PC-3 (cell line): ENCODE measurements at regions not wholly inside any gene's neighbourhood (a gene's known extent, or its start where the extent isn't known, plus 50 kb on each side); places are given as distances from the start of the nearest gene placed in this dataset.

Experiments
- ATAC-seq: fragments of 200-7000 bp; cut with Tn5 transposase; 2 replicates; pipeline ENCODE4 v1.9.1; 2020; ENCODE audit warnings: mild to moderate bottlenecking, moderate library complexity
- BruUV-seq: library from RNA; stranded (reverse); fragments of 400-500 nt; replicated peaks from 2 replicates; lab custom pipeline; 2021; lab: Mats Ljungman, UMichigan
- CTCF ChIA-PET: fragments of 300-600 bp; sonication (Branson Sonifier 250); formaldehyde crosslinking; loops from one replicate; lab custom pipeline; 2022; ENCODE audit warnings: antibody characterized with exemption; lab: Charles Lee
- POLR2A ChIA-PET: fragments of 300-600 bp; sonication (Branson Sonifier 250); formaldehyde crosslinking; loops from one replicate; lab custom pipeline; 2022; ENCODE audit warnings: antibody characterized with exemption; ENCODE audit not compliant: unreplicated experiment; lab: Charles Lee
- DNase-seq: peaks from one replicate; pipeline ENCODE4 v3.0.0-alpha.2; 2015
- H2AFZ ChIP-seq: fragments of 300-600 bp; sonication (generic); 2 replicates; pipeline ENCODE4 v1.6.0; 2016; ENCODE audit warnings: antibody characterized with exemption, low read length
- H3F3A ChIP-seq: fragments of 300-600 bp; sonication (generic); one replicate; pipeline ENCODE4 v1.6.0; 2017; ENCODE audit warnings: antibody characterized with exemption, low read length, control low read depth, mild to moderate bottlenecking; ENCODE audit not compliant: unreplicated experiment
- H3K27ac ChIP-seq: fragments of 300-600 bp; sonication (generic); 2 replicates; pipeline ENCODE4 v1.5.1; 2016; ENCODE audit warnings: mild to moderate bottlenecking, low read length
- H3K27me3 ChIP-seq: fragments of 300-600 bp; sonication (generic); 2 replicates; pipeline ENCODE4 v1.6.1; 2016; ENCODE audit warnings: low read length, mixed read lengths
- H3K36me3 ChIP-seq: fragments of 300-600 bp; sonication (generic); 2 replicates; pipeline ENCODE4 v1.6.1; 2016; ENCODE audit warnings: low read depth, mixed run types, low read length, mixed read lengths
- H3K4me1 ChIP-seq: fragments of 300-600 bp; sonication (generic); 2 replicates; pipeline ENCODE4 v1.5.1; 2016; ENCODE audit warnings: low read length; ENCODE audit not compliant: insufficient read depth
- H3K4me2 ChIP-seq: fragments of 300-600 bp; sonication (generic); 2 replicates; pipeline ENCODE4 v1.6.0; 2016; ENCODE audit warnings: low read length
- H3K4me3 ChIP-seq: fragments of 300-600 bp; sonication (generic); 2 replicates; pipeline ENCODE4 v1.5.1; 2016; ENCODE audit warnings: mild to moderate bottlenecking, low read length, mixed read lengths
- H3K79me2 ChIP-seq: fragments of 300-600 bp; sonication (generic); 2 replicates; pipeline ENCODE4 v1.6.1; 2017; ENCODE audit warnings: low read length, mixed read lengths
- H3K9ac ChIP-seq: fragments of 300-600 bp; sonication (generic); 2 replicates; pipeline ENCODE4 v1.6.0; 2016; ENCODE audit warnings: mild to moderate bottlenecking, low read length
- H3K9me2 ChIP-seq: fragments of 300-600 bp; sonication (generic); replicated peaks from 2 replicates; pipeline ENCODE4 v1.6.1; 2016; ENCODE audit warnings: mixed run types, low read length, mixed read lengths
- H3K9me3 ChIP-seq: fragments of 300-600 bp; sonication (generic); 2 replicates; pipeline ENCODE4 v1.6.1; 2016; ENCODE audit warnings: low read length, mixed read lengths
- H4K20me1 ChIP-seq: fragments of 300-600 bp; sonication (generic); 2 replicates; pipeline ENCODE4 v1.6.1; 2016; ENCODE audit warnings: low read length, mixed read lengths
- EZH2 ChIP-seq: fragments of 300-600 bp; sonication (generic); IDR thresholded peaks from one replicate; pipeline ENCODE4 v1.6.1; 2017; ENCODE audit warnings: antibody characterized with exemption, mild to moderate bottlenecking, low read length; ENCODE audit not compliant: unreplicated experiment
- EZH2phosphoT487 ChIP-seq: fragments of 300-600 bp; sonication (generic); IDR thresholded peaks from 2 replicates; pipeline ENCODE4 v1.6.1; 2018; ENCODE audit warnings: mild to moderate bottlenecking, antibody characterized with exemption, low read length, borderline replicate concordance
- intact Hi-C: fragments of 100-400 bp; cut with micrococcal nuclease; formaldehyde crosslinking; loops from 2 replicates; pipeline ENCODE4 v1.9.0; 2023
- TF ChIP-seq, protein P1 (sequence below): fragments of 300-600 bp; sonication (generic); conservative IDR thresholded peaks from 2 replicates; pipeline ENCODE4 v1.5.1; 2017; ENCODE audit warnings: antibody characterized with exemption, low read depth, mild to moderate bottlenecking, low read length

DNA sequence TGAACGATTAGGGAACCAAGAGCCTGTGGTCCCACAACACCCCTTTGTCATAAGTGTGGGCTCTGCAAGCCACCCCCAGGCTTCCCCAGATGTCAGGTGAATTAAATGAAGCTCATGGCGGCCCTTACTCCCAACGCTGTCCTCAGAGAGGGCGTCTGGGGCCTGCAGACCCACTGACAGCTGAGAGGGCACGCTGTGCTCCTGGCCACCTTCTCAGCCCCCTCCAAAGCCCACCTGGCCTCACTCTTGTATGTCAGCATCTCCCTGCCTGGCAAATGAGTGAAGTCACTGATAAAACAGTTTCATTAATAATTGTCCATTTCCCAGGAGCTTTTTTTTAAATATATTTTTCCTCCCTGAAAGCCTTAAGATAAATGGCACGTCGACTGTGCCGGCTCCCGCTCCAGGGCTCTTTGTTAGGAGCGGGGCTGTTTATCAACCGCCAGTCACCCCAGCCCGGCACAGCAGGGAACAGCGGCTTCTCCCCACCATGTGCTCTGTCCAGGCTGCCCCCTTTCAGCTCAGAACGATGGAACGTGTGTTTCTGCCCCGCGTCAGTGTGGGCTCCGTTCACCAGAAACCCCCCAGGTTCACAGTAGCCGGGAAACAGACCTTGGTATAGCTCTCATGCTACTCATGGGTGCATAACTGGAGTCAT is 94.7 kb upstream of the SFSWAP start:
- BruUV-seq = no TSS peak
- H3K36me3 ChIP-seq = no peaks in the 10 kb centered on the region
- ATAC-seq = no peak

DNA sequence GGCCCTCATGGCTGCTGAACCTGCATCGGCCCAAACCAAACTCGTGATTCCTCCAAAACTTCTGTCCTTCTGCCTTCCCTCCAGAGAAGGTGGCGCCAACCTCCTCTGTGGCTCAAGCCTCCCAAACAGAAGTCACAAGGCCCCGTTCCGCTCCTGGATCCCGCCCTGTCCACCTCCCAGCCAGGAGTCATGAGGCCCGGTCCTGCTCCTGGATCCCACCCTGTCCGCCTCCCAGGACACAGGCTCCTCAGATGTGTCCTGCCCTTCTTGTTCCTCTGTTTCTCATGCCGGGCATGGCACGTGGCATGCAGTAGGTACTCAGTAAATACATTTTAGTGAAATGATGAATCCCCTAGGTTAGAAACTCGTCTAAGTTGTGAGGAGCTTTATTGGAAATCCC is 94.2 kb upstream of the SFSWAP start:
- no peak for ATAC-seq
- no peak for TF ChIP-seq EZH2
- TF ChIP-seq EZH2phosphoT487 = no peak
- TF ChIP-seq, protein P1, sequence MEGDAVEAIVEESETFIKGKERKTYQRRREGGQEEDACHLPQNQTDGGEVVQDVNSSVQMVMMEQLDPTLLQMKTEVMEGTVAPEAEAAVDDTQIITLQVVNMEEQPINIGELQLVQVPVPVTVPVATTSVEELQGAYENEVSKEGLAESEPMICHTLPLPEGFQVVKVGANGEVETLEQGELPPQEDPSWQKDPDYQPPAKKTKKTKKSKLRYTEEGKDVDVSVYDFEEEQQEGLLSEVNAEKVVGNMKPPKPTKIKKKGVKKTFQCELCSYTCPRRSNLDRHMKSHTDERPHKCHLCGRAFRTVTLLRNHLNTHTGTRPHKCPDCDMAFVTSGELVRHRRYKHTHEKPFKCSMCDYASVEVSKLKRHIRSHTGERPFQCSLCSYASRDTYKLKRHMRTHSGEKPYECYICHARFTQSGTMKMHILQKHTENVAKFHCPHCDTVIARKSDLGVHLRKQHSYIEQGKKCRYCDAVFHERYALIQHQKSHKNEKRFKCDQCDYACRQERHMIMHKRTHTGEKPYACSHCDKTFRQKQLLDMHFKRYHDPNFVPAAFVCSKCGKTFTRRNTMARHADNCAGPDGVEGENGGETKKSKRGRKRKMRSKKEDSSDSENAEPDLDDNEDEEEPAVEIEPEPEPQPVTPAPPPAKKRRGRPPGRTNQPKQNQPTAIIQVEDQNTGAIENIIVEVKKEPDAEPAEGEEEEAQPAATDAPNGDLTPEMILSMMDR = no peak
- intact Hi-C loops = no loop called here
- no TSS peak for BruUV-seq
- no peaks in the 10 kb centered on the region for H3K9me2 ChIP-seq
- no peak overlapping the region for H3K9ac ChIP-seq
- no peak overlapping the region for H3K4me3 ChIP-seq
- no peaks in the 10 kb centered on the region for H3K79me2 ChIP-seq
- H2AFZ ChIP-seq = no peak overlapping the region
- no peak overlapping the region for H3K27ac ChIP-seq
- H3K36me3 ChIP-seq = no peaks in the 10 kb centered on the region
- ChIA-PET CTCF (no interaction called here), POLR2A (no interaction called here)
- peaks cover 99% of the 10 kb centered on the region for H3K27me3 ChIP-seq
- DNase-seq = no peak
- no peaks in the 10 kb centered on the region for H3K4me1 ChIP-seq
- no peaks in the 10 kb centered on the region for H3F3A ChIP-seq
- H3K9me3 ChIP-seq = no peaks in the 10 kb centered on the region
- no peak overlapping the region for H3K4me2 ChIP-seq
- no peaks in the 10 kb centered on the region for H4K20me1 ChIP-seq

More for the DNA sequence above, 94.7 kb upstream of the SFSWAP start:
- Histone ChIP-seq H3F3A (no peaks in the 10 kb centered on the region), H3K27me3 (peaks cover 98% of the 10 kb centered on the region), H3K27ac (no peak overlapping the region), H3K9me3 (no peaks in the 10 kb centered on the region), H4K20me1 (no peaks in the 10 kb centered on the region), H3K9ac (no peak overlapping the region), H3K4me3 (no peak overlapping the region), H3K9me2 (no peaks in the 10 kb centered on the region), H3K4me1 (no peaks in the 10 kb centered on the region), H3K4me2 (no peak overlapping the region), H2AFZ (no peak overlapping the region), H3K79me2 (no peaks in the 10 kb centered on the region)
- intact Hi-C loops = no loop called here
- TF ChIP-seq EZH2phosphoT487 = no peak
- TF ChIP-seq, protein P1 = no peak
- TF ChIP-seq EZH2 = no peak
- no peak for DNase-seq
- CTCF ChIA-PET = no interaction called here
- POLR2A ChIA-PET = no interaction called here

DNA sequence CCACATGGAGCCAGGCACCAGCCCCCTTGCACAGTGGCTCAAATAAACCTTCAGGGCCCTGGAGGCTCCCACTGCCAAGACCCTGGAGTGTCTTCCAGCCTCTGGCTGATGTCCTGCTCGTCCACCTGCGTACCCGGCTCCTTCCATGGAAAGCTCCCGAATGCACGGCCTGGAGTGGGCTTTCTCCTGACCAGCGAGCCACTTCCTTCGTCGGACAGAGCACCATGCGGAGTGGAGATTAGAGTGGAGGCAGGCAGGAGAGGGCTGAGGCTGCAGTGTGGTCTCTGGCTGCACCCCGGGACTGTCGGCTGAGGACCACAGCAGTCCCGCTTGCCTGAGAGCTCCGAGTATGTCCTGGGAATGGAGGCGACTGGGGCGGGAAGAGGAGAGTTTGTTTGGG is 93.7 kb upstream of the SFSWAP start:
- H3K36me3 ChIP-seq = no peaks in the 10 kb centered on the region
- no peak overlapping the region for H3K9ac ChIP-seq
- H3K4me3 ChIP-seq = no peak overlapping the region
- no peaks in the 10 kb centered on the region for H3F3A ChIP-seq
- H3K27ac ChIP-seq = no peak overlapping the region
- ATAC-seq = no peak
- H3K4me2 ChIP-seq = no peak overlapping the region
- BruUV-seq = no TSS peak
- ChIA-PET CTCF (no interaction called here), POLR2A (no interaction called here)
- TF ChIP-seq, protein P1 = no peak
- TF ChIP-seq EZH2 = no peak
- no peak for TF ChIP-seq EZH2phosphoT487
- H3K4me1 ChIP-seq = no peaks in the 10 kb centered on the region
- no peak for DNase-seq
- H3K27me3 ChIP-seq = peaks cover 100% of the 10 kb centered on the region
- no peaks in the 10 kb centered on the region for H3K9me3 ChIP-seq
- H3K79me2 ChIP-seq = no peaks in the 10 kb centered on the region
- no peaks in the 10 kb centered on the region for H4K20me1 ChIP-seq
- H2AFZ ChIP-seq = no peak overlapping the region
- H3K9me2 ChIP-seq = no peaks in the 10 kb centered on the region
- intact Hi-C loops = no loop called here
